ENCODE measurements at regions not wholly inside any gene's neighbourhood (a gene's known extent, or its start where the extent isn't known, plus 50 kb on each side); places are given as distances from the start of the nearest gene placed in this dataset.
"Not testable (repeated sequence)": the region's sequence is repeated elsewhere in the genome, so short reads cannot be mapped to it uniquely, and the experiment has no call there.

DNA sequence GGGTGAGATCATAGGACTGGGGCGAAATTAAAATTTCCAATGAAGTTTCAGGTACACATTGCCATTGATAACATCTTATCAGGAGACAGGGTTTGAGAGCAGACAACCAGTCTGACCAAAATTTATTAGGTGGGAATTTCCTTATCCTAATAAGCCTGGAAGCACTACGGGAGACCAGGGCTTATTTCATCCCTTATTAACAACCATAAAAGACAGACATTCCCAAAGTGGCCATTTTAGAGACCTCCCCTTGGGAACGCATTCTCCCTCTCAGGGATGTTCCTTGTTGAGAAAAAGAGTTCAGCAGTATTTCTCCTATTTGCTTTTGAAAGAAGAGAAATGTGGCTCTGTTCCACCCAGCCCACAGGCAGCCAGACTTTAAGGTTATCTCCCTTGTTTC lies 182.4 kb upstream of the SMLR1 start:
- H3K9ac ChIP-seq (replicated peaks; ENCODE audit: extremely low read depth, insufficient read depth, low read length); H3K9me3 ChIP-seq (replicated peaks; ENCODE audit: control insufficient read depth, insufficient read depth, low read length); H4K20me1 ChIP-seq (replicated peaks; ENCODE audit: control insufficient read depth, extremely low read depth, insufficient read depth, low read length); H2AFZ ChIP-seq (ENCODE audit: low read depth, low read length); H3K4me3 ChIP-seq (replicated peaks in 1 of 3; ENCODE audit: insufficient read depth in 1 of 3, low read depth in 1 of 3, low read length in 3 of 3); dilution Hi-C loops (cut with MboI; ENCODE audit: extremely low pct_ligation_motif_present, low sequenced_read_pairs); H3K27me3 ChIP-seq (ENCODE audit: control insufficient read depth in 2 of 2, insufficient read depth in 2 of 2, low read length in 2 of 2); POLR2A ChIA-PET; H3K36me3 ChIP-seq (ENCODE audit: control insufficient read depth in 2 of 2, extremely low read depth in 1 of 2, insufficient read depth in 2 of 2, low read length in 2 of 2); DNase-seq (ENCODE audit: low read depth, low spot score); H3K9me1 ChIP-seq (replicated peaks; ENCODE audit: control insufficient read depth, extremely low read depth, insufficient read depth, low read length); H3K27ac ChIP-seq (ENCODE audit: insufficient read depth, low read depth, low read length); BruUV-seq (replicated peaks); FAIRE-seq; intact Hi-C loops (cut with micrococcal nuclease); H3K79me2 ChIP-seq (ENCODE audit: control insufficient read depth, insufficient read depth, low read length); H3K4me1 ChIP-seq (ENCODE audit: control insufficient read depth, extremely low read depth, insufficient read depth, low read length); H3K4me2 ChIP-seq (ENCODE audit: insufficient read depth, low read length): not testable (repeated sequence)
- CTCF ChIA-PET: interaction anchor here (0.6 kb wide), 1 partner anchor 18 kb away, joined by 3 read pairs; no protein-coding TSS in a partner anchor

DNA sequence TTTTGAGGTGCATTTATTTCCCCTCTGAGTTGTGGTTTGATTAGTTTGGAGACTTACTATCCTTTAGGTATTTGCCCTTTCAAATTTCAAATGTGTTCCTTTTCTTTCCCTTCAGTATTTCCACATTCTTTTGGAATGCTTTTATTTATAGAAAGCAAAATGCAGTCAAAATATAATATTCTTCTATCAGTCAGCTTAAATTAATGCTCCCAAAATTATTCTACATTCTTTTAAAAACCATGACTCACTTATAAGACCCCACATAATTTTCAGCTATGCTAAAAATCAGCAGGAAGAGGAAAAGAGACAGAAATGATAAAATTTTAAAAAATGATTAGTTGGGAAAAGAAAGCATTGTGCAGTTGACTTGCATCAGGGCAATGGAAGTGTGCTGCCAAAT lies 180.0 kb upstream of the SMLR1 start:
- H3K4me2 ChIP-seq (ENCODE audit: insufficient read depth, low read length): no peak overlapping the region
- H3K9me1 ChIP-seq (replicated peaks; ENCODE audit: control insufficient read depth, extremely low read depth, insufficient read depth, low read length): no peaks in the 10 kb centered on the region
- no peaks in the 10 kb centered on the region for H3K9me3 ChIP-seq (replicated peaks; ENCODE audit: control insufficient read depth, insufficient read depth, low read length)
- FAIRE-seq (no peak), DNase-seq (ENCODE audit: low read depth, low spot score) (no peak)
- no peaks in the 10 kb centered on the region for H3K79me2 ChIP-seq (ENCODE audit: control insufficient read depth, insufficient read depth, low read length)
- H3K36me3 ChIP-seq (ENCODE audit: control insufficient read depth in 2 of 2, extremely low read depth in 1 of 2, insufficient read depth in 2 of 2, low read length in 2 of 2): no peaks in the 10 kb centered on the region
- dilution Hi-C loops (cut with MboI; ENCODE audit: extremely low pct_ligation_motif_present, low sequenced_read_pairs): no loop called here
- H3K27me3 ChIP-seq (ENCODE audit: control insufficient read depth in 2 of 2, insufficient read depth in 2 of 2, low read length in 2 of 2): no peaks in the 10 kb centered on the region
- ChIA-PET CTCF (interaction anchor here (1.0 to 2.0 kb wide), 2 partner anchors 14 to 51 kb away, joined by 3 to 6 read pairs; no protein-coding TSS in a partner anchor), POLR2A (no interaction called here)
- intact Hi-C loops (cut with micrococcal nuclease): no loop called here
- TF ChIP-seq POLR2AphosphoS5 (IDR thresholded peaks at IDR 0.05; ENCODE audit: insufficient read depth, low read depth, low read length) (no peak), POLR2A (IDR thresholded peaks at IDR 0.05; ENCODE audit: low read depth, low read length) (no peak), FOS (IDR thresholded peaks at IDR 0.05; ENCODE audit: borderline replicate concordance, insufficient read depth, low read length) (no peak)
- TF ChIP-seq, protein P1, sequence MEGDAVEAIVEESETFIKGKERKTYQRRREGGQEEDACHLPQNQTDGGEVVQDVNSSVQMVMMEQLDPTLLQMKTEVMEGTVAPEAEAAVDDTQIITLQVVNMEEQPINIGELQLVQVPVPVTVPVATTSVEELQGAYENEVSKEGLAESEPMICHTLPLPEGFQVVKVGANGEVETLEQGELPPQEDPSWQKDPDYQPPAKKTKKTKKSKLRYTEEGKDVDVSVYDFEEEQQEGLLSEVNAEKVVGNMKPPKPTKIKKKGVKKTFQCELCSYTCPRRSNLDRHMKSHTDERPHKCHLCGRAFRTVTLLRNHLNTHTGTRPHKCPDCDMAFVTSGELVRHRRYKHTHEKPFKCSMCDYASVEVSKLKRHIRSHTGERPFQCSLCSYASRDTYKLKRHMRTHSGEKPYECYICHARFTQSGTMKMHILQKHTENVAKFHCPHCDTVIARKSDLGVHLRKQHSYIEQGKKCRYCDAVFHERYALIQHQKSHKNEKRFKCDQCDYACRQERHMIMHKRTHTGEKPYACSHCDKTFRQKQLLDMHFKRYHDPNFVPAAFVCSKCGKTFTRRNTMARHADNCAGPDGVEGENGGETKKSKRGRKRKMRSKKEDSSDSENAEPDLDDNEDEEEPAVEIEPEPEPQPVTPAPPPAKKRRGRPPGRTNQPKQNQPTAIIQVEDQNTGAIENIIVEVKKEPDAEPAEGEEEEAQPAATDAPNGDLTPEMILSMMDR (IDR thresholded peaks at IDR 0.05; ENCODE audit: extremely low read depth in 1 of 2, insufficient read depth in 1 of 2, low read depth in 1 of 2, low read length in 2 of 2): no peak
- no peak overlapping the region for H2AFZ ChIP-seq (ENCODE audit: low read depth, low read length)
- H3K4me1 ChIP-seq (ENCODE audit: control insufficient read depth, extremely low read depth, insufficient read depth, low read length): no peaks in the 10 kb centered on the region
- no peaks in the 10 kb centered on the region for H4K20me1 ChIP-seq (replicated peaks; ENCODE audit: control insufficient read depth, extremely low read depth, insufficient read depth, low read length)
- BruUV-seq (replicated peaks): no TSS peak
- H3K9ac ChIP-seq (replicated peaks; ENCODE audit: extremely low read depth, insufficient read depth, low read length): no peak overlapping the region
- H3K4me3 ChIP-seq (replicated peaks in 1 of 3; ENCODE audit: insufficient read depth in 1 of 3, low read depth in 1 of 3, low read length in 3 of 3): no peak overlapping the region
- no peak overlapping the region for H3K27ac ChIP-seq (ENCODE audit: insufficient read depth, low read depth, low read length)

Data from endothelial cell of umbilical vein (primary cell).